Choroid plexus epithelial cell (primary cell): ENCODE measurements at regions not wholly inside any gene's neighbourhood (a gene's known extent, or its start where the extent isn't known, plus 50 kb on each side); places are given as distances from the start of the nearest gene placed in this dataset.
"Not testable (repeated sequence)": the region's sequence is repeated elsewhere in the genome, so short reads cannot be mapped to it uniquely, and the experiment has no call there.

Experiments
- DNase-seq: peaks from one replicate; pipeline ENCODE4 v3.0.0-alpha.2; 2010; ENCODE audit warnings: low read depth
- H3K4me3 ChIP-seq: 2 replicates; pipeline ENCODE4 v1.5.1; 2011; ENCODE audit warnings: low read depth, mild to moderate bottlenecking, control low read depth, low read length, moderate library complexity
- TF ChIP-seq, protein P1 (sequence below): conservative IDR thresholded peaks from 2 replicates; pipeline ENCODE4 v1.5.1; 2011; ENCODE audit warnings: low read depth, mild to moderate bottlenecking, control low read depth, inconsistent platforms, low read length, moderate library complexity

DNA sequence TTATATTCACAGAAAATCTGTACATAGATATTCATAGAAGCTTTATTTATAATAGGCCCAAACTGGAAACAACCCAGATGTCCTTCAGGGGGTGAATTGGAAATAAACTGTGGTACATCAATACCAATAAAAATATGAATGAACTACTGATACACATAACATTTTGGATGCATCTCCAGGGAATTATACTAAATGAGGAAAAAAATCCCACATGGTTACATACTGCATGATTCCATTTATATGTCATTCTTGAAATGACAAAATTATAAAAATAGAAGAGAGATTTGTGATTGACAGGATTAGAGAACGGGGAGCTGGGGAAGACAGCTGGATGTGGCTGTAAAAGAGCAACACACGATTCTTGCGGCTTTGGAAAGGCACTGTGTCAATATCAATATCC is 435.0 kb downstream of the TMEM182 start:
- DNase-seq, result no peak
- no peak overlapping the region for H3K4me3 ChIP-seq
- TF ChIP-seq, protein P1, sequence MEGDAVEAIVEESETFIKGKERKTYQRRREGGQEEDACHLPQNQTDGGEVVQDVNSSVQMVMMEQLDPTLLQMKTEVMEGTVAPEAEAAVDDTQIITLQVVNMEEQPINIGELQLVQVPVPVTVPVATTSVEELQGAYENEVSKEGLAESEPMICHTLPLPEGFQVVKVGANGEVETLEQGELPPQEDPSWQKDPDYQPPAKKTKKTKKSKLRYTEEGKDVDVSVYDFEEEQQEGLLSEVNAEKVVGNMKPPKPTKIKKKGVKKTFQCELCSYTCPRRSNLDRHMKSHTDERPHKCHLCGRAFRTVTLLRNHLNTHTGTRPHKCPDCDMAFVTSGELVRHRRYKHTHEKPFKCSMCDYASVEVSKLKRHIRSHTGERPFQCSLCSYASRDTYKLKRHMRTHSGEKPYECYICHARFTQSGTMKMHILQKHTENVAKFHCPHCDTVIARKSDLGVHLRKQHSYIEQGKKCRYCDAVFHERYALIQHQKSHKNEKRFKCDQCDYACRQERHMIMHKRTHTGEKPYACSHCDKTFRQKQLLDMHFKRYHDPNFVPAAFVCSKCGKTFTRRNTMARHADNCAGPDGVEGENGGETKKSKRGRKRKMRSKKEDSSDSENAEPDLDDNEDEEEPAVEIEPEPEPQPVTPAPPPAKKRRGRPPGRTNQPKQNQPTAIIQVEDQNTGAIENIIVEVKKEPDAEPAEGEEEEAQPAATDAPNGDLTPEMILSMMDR, result no peak

DNA sequence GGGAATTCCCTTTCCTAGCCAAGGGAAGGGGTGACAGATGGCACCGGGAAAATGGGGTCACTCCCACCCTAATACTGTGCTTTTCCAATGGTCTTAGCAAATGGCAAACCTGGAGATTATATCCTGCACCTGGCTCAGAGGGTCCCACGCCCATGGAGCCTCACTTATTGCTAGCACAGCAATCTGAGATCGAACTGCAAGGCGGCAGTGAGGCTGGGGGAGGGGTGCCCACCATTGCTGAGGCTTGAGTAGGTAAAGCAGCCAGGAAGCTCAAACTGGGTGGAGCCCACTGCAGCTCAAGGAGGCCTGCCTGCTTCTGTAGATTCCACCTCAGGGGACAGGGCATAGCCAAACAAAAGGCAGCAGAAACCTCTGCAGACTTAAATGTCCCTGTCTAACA is 438.9 kb downstream of the TMEM182 start:
- DNase-seq, H3K4me3 ChIP-seq: not testable (repeated sequence)

DNA sequence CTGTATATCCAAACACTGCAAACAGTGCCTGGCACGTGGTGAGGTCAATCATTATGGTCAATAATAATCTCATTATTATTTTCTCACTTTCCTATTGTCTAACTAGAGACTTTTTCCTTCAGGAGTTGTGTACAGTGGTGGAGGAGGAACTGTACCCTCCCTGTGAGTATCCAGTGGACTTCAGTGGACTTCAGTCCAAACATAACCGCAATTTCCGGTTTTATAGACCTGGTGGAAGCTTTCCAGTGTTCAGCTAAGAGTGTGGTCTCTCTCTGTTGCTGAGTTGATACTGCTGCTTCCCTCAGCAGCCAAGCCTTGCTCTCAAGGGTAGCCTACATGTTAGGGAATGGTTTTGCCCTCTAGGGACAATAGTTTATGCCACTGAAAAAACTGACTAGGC is 447.1 kb downstream of the TMEM182 start:
- DNase-seq, result no peak
- H3K4me3 ChIP-seq, result no peak overlapping the region
- TF ChIP-seq, protein P1, result no peak

DNA sequence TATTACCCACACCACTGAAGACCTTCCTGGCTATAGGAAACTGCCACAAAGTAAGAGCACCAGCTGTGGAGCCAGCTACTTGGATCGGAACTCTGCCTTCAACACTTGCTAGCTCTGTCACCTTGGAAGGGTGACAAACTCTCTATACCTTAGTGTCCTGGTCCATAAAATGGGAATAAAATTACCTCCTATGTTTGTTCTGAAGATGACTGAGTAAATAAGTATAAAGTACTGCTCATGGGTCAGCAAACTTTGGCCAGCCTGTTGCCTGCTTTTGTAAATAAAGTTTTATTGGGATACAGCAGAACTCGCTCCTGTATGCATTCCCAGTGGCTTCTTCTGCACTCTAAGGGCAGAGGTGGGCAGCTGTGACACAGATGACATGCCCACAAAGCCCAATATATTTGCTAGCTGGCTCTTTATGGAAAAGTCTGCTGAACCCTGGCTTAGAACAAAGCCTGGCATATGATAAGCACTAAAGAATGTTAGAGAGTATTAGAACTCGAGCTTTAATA is 451.3 kb downstream of the TMEM182 start:
- TF ChIP-seq, protein P1, result no peak
- no peak overlapping the region for H3K4me3 ChIP-seq
- DNase-seq, result no peak

DNA sequence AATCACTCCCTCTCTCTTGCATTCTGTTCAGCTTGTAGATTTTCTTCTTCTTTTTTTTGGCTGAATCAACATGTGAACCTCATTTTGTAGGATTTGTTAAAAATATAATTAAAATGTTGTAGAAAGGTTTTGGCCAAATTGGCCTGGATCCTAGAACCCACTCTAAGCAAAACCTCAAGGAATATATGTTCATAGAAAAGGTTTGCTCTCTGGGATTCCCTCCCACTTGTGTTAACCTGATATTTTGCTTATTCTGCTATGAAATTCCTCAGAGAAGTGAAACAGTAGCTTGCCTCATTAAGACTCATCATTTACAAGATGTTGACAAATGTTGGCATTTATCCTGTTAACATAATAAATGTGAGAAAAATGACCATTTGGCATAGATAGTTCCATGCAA is 456.7 kb downstream of the TMEM182 start:
- TF ChIP-seq, protein P1, result no peak
- H3K4me3 ChIP-seq, result no peak overlapping the region

DNA sequence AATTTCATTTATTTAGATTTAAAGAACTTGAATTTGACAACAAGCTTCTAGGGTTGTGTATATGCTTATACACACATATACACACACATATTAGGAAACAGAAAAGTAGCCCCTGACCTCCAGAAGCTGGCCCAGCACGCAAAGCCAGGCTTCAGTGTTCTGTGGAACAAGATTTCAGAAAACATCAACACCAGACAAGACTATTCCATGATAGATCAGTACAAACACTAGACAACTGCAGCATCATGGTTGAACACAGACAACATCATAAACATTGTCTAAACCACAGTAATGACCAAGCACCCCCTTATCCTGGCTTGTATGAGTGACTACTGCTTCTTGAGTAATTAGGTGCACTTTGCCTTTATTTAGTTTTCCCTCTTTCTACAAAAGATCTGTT is 457.6 kb downstream of the TMEM182 start:
- no peak for DNase-seq
- TF ChIP-seq, protein P1, result no peak
- H3K4me3 ChIP-seq, result no peak overlapping the region

More for the DNA sequence above, 456.7 kb downstream of the TMEM182 start:
- no peak for DNase-seq

DNA sequence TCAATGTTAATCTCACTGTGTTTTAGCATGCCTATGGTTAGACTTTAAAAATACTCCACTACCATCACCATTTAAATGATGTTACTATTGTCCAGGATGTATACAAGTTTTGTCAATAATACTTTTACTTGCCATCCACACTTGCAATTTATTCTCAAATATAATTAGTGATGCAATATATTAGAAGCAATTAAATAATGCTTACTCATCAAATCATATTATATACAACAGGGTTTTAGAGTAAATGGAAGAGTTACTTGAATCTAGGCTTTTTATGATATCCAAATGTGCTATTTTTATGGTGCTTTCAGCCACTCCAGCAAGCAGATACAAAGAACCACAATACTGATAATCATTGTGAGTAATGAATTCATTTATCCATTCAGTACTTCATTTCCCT is 461.1 kb downstream of the TMEM182 start:
- TF ChIP-seq, protein P1, result no peak
- H3K4me3 ChIP-seq, result no peak overlapping the region
- no peak for DNase-seq
